ENCODE measurements at regions not wholly inside any gene's neighbourhood (a gene's known extent, or its start where the extent isn't known, plus 50 kb on each side); places are given as distances from the start of the nearest gene placed in this dataset.

GRCh38 chr3:197354568-197355001, 56.2 kb upstream of the DLG1 start (continued):
- TF ChIP-seq, protein P1, sequence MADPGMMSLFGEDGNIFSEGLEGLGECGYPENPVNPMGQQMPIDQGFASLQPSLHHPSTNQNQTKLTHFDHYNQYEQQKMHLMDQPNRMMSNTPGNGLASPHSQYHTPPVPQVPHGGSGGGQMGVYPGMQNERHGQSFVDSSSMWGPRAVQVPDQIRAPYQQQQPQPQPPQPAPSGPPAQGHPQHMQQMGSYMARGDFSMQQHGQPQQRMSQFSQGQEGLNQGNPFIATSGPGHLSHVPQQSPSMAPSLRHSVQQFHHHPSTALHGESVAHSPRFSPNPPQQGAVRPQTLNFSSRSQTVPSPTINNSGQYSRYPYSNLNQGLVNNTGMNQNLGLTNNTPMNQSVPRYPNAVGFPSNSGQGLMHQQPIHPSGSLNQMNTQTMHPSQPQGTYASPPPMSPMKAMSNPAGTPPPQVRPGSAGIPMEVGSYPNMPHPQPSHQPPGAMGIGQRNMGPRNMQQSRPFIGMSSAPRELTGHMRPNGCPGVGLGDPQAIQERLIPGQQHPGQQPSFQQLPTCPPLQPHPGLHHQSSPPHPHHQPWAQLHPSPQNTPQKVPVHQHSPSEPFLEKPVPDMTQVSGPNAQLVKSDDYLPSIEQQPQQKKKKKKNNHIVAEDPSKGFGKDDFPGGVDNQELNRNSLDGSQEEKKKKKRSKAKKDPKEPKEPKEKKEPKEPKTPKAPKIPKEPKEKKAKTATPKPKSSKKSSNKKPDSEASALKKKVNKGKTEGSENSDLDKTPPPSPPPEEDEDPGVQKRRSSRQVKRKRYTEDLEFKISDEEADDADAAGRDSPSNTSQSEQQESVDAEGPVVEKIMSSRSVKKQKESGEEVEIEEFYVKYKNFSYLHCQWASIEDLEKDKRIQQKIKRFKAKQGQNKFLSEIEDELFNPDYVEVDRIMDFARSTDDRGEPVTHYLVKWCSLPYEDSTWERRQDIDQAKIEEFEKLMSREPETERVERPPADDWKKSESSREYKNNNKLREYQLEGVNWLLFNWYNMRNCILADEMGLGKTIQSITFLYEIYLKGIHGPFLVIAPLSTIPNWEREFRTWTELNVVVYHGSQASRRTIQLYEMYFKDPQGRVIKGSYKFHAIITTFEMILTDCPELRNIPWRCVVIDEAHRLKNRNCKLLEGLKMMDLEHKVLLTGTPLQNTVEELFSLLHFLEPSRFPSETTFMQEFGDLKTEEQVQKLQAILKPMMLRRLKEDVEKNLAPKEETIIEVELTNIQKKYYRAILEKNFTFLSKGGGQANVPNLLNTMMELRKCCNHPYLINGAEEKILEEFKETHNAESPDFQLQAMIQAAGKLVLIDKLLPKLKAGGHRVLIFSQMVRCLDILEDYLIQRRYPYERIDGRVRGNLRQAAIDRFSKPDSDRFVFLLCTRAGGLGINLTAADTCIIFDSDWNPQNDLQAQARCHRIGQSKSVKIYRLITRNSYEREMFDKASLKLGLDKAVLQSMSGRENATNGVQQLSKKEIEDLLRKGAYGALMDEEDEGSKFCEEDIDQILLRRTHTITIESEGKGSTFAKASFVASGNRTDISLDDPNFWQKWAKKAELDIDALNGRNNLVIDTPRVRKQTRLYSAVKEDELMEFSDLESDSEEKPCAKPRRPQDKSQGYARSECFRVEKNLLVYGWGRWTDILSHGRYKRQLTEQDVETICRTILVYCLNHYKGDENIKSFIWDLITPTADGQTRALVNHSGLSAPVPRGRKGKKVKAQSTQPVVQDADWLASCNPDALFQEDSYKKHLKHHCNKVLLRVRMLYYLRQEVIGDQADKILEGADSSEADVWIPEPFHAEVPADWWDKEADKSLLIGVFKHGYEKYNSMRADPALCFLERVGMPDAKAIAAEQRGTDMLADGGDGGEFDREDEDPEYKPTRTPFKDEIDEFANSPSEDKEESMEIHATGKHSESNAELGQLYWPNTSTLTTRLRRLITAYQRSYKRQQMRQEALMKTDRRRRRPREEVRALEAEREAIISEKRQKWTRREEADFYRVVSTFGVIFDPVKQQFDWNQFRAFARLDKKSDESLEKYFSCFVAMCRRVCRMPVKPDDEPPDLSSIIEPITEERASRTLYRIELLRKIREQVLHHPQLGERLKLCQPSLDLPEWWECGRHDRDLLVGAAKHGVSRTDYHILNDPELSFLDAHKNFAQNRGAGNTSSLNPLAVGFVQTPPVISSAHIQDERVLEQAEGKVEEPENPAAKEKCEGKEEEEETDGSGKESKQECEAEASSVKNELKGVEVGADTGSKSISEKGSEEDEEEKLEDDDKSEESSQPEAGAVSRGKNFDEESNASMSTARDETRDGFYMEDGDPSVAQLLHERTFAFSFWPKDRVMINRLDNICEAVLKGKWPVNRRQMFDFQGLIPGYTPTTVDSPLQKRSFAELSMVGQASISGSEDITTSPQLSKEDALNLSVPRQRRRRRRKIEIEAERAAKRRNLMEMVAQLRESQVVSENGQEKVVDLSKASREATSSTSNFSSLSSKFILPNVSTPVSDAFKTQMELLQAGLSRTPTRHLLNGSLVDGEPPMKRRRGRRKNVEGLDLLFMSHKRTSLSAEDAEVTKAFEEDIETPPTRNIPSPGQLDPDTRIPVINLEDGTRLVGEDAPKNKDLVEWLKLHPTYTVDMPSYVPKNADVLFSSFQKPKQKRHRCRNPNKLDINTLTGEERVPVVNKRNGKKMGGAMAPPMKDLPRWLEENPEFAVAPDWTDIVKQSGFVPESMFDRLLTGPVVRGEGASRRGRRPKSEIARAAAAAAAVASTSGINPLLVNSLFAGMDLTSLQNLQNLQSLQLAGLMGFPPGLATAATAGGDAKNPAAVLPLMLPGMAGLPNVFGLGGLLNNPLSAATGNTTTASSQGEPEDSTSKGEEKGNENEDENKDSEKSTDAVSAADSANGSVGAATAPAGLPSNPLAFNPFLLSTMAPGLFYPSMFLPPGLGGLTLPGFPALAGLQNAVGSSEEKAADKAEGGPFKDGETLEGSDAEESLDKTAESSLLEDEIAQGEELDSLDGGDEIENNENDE (IDR thresholded peaks at IDR 0.05; ENCODE audit: insufficient replicate concordance, low read length) = no peak
- no peak for TF ChIP-seq JUND (IDR thresholded peaks at IDR 0.05; ENCODE audit: low read length)
- no peak for TF ChIP-seq HDAC2 (IDR thresholded peaks at IDR 0.05; ENCODE audit: borderline replicate concordance in 1 of 2, low read depth in 2 of 2, low read length in 2 of 2)
- no peak for TF ChIP-seq EZH2 (IDR thresholded peaks at IDR 0.05; ENCODE audit: low read depth, low read length, severe bottlenecking)
- no peak for TF ChIP-seq KDM4A (IDR thresholded peaks at IDR 0.05; ENCODE audit: low read depth, low read length, severe bottlenecking)
- TF ChIP-seq NRF1 (IDR thresholded peaks at IDR 0.05; ENCODE audit: low read depth, low read length) = no peak
- TF ChIP-seq, protein P2, sequence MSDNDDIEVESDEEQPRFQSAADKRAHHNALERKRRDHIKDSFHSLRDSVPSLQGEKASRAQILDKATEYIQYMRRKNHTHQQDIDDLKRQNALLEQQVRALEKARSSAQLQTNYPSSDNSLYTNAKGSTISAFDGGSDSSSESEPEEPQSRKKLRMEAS (IDR thresholded peaks at IDR 0.05) = no peak
- TF ChIP-seq KDM1A (IDR thresholded peaks at IDR 0.05; ENCODE audit: borderline replicate concordance, low read length) = no peak
- no peak for TF ChIP-seq E2F6 (IDR thresholded peaks at IDR 0.05)
- TF ChIP-seq SP2 (IDR thresholded peaks at IDR 0.05; ENCODE audit: low read length) = no peak

Data from H1 (cell line).